ENCODE measurements at regions not wholly inside any gene's neighbourhood (a gene's known extent, or its start where the extent isn't known, plus 50 kb on each side); places are given as distances from the start of the nearest gene placed in this dataset.

GRCh38 chr1:228882041-228882770 is 146.9 kb downstream of the RHOU start:
- no peak overlapping the region for H2AFZ ChIP-seq (ENCODE audit: low read length)
- no peak for DNase-seq (ENCODE audit: insufficient read length, low spot score, missing footprints)
- H3K27me3 ChIP-seq (ENCODE audit: insufficient read depth, low read length) = no peaks in the 10 kb centered on the region
- H3K9me3 ChIP-seq (ENCODE audit: low read depth, low read length) = no peaks in the 10 kb centered on the region
- no peaks in the 10 kb centered on the region for H3K36me3 ChIP-seq (ENCODE audit: insufficient read depth, low read length)
- TF ChIP-seq, protein P1, sequence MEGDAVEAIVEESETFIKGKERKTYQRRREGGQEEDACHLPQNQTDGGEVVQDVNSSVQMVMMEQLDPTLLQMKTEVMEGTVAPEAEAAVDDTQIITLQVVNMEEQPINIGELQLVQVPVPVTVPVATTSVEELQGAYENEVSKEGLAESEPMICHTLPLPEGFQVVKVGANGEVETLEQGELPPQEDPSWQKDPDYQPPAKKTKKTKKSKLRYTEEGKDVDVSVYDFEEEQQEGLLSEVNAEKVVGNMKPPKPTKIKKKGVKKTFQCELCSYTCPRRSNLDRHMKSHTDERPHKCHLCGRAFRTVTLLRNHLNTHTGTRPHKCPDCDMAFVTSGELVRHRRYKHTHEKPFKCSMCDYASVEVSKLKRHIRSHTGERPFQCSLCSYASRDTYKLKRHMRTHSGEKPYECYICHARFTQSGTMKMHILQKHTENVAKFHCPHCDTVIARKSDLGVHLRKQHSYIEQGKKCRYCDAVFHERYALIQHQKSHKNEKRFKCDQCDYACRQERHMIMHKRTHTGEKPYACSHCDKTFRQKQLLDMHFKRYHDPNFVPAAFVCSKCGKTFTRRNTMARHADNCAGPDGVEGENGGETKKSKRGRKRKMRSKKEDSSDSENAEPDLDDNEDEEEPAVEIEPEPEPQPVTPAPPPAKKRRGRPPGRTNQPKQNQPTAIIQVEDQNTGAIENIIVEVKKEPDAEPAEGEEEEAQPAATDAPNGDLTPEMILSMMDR (IDR thresholded peaks at IDR 0.05; ENCODE audit: extremely low read depth, low read depth, low read length) = no peak
- no peak overlapping the region for H3K27ac ChIP-seq (ENCODE audit: low read depth, low read length)
- no peaks in the 10 kb centered on the region for H4K20me1 ChIP-seq (ENCODE audit: insufficient read depth, low read length)
- H3K79me2 ChIP-seq (ENCODE audit: insufficient read depth, low read length) = no peaks in the 10 kb centered on the region
- H3K4me3 ChIP-seq (ENCODE audit: insufficient read depth, low read length) = no peak overlapping the region
- H3K4me1 ChIP-seq (ENCODE audit: insufficient read depth, low read length) = no peaks in the 10 kb centered on the region
- no peak overlapping the region for H3K4me2 ChIP-seq (ENCODE audit: insufficient read depth, low read length)

- Histone ChIP-seq H3K4me2 (ENCODE audit: insufficient read depth, low read length) (no peak overlapping the region), H2AFZ (ENCODE audit: low read length) (no peak overlapping the region), H3K79me2 (ENCODE audit: insufficient read depth, low read length) (no peaks in the 10 kb centered on the region), H3K36me3 (ENCODE audit: insufficient read depth, low read length) (no peaks in the 10 kb centered on the region), H3K4me3 (ENCODE audit: insufficient read depth, low read length) (no peak overlapping the region), H3K27me3 (ENCODE audit: insufficient read depth, low read length) (no peaks in the 10 kb centered on the region), H3K27ac (ENCODE audit: low read depth, low read length) (no peak overlapping the region), H3K9me3 (ENCODE audit: low read depth, low read length) (no peaks in the 10 kb centered on the region), H3K4me1 (ENCODE audit: insufficient read depth, low read length) (no peaks in the 10 kb centered on the region), H4K20me1 (ENCODE audit: insufficient read depth, low read length) (no peaks in the 10 kb centered on the region)
- DNase-seq (ENCODE audit: insufficient read length, low spot score, missing footprints) = peak; percentile 43
- TF ChIP-seq, protein P1 (IDR thresholded peaks at IDR 0.05; ENCODE audit: extremely low read depth, low read depth, low read length) = no peak
Measured at GRCh38 chr1:228882771-228883450, 147.6 kb downstream of the RHOU start.

DNA sequence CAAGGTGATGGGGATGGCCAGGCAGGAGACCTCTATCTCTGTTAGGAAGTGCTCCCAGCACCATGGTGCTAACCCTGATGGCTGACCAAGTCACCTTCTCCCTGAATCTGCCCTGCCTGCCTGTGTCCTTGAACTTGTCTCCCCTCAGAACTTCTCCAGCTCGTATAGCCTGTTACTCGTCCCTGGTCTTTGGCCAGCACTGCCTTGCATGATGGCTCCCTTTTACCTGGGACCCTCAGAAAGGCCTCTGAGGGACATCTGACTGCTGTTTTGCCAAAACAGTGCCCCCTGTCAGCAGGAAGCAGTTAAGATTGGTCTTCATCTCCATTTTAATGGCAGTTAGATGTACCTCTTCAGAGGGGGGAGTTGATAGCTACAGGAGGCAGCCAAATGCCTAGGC is 148.3 kb downstream of the RHOU start:
- no peak overlapping the region for H2AFZ ChIP-seq (ENCODE audit: low read length)
- H3K4me3 ChIP-seq (ENCODE audit: insufficient read depth, low read length) = no peak overlapping the region
- no peaks in the 10 kb centered on the region for H4K20me1 ChIP-seq (ENCODE audit: insufficient read depth, low read length)
- H3K36me3 ChIP-seq (ENCODE audit: insufficient read depth, low read length) = no peaks in the 10 kb centered on the region
- TF ChIP-seq, protein P1 (IDR thresholded peaks at IDR 0.05; ENCODE audit: extremely low read depth, low read depth, low read length) = no peak
- no peaks in the 10 kb centered on the region for H3K79me2 ChIP-seq (ENCODE audit: insufficient read depth, low read length)
- H3K4me2 ChIP-seq (ENCODE audit: insufficient read depth, low read length) = no peak overlapping the region
- H3K9me3 ChIP-seq (ENCODE audit: low read depth, low read length) = no peaks in the 10 kb centered on the region
- no peaks in the 10 kb centered on the region for H3K4me1 ChIP-seq (ENCODE audit: insufficient read depth, low read length)
- no peak overlapping the region for H3K27ac ChIP-seq (ENCODE audit: low read depth, low read length)
- no peak for DNase-seq (ENCODE audit: insufficient read length, low spot score, missing footprints)
- H3K27me3 ChIP-seq (ENCODE audit: insufficient read depth, low read length) = no peaks in the 10 kb centered on the region

DNA sequence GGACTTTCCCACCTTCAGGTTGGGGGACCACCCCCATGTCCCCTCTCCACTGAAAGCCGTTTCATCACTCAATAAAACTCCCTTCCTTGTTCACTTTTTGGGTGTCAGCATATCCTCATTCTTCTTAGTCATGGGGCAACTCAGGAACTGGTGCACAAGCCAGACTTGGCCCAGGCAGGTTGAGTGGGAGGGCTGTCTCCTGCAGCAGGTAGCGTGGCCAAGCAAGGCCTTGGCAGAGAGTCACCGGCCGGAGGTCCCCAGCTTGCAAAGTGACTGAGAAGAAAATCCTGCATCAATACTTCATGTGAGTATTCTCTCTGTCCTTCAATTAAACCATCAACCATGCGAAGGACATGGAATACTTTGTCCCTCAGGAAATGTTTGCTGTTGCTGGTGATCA is 148.9 kb downstream of the RHOU start:
- no peaks in the 10 kb centered on the region for H3K4me1 ChIP-seq (ENCODE audit: insufficient read depth, low read length)
- H3K27ac ChIP-seq (ENCODE audit: low read depth, low read length) = no peak overlapping the region
- H2AFZ ChIP-seq (ENCODE audit: low read length) = no peak overlapping the region
- no peaks in the 10 kb centered on the region for H4K20me1 ChIP-seq (ENCODE audit: insufficient read depth, low read length)
- H3K79me2 ChIP-seq (ENCODE audit: insufficient read depth, low read length) = no peaks in the 10 kb centered on the region
- H3K27me3 ChIP-seq (ENCODE audit: insufficient read depth, low read length) = no peaks in the 10 kb centered on the region
- no peak overlapping the region for H3K4me3 ChIP-seq (ENCODE audit: insufficient read depth, low read length)
- H3K36me3 ChIP-seq (ENCODE audit: insufficient read depth, low read length) = no peaks in the 10 kb centered on the region
- H3K4me2 ChIP-seq (ENCODE audit: insufficient read depth, low read length) = no peak overlapping the region
- H3K9me3 ChIP-seq (ENCODE audit: low read depth, low read length) = no peaks in the 10 kb centered on the region
- no peak for DNase-seq (ENCODE audit: insufficient read length, low spot score, missing footprints)
- TF ChIP-seq, protein P1 (IDR thresholded peaks at IDR 0.05; ENCODE audit: extremely low read depth, low read depth, low read length) = no peak
